ENCODE measurements at regions not wholly inside any gene's neighbourhood (a gene's known extent, or its start where the extent isn't known, plus 50 kb on each side); places are given as distances from the start of the nearest gene placed in this dataset.
A peak's percentile ranks its signal among the peaks of the same experiment; 100 is the strongest.

GRCh38 chr3:159896543-159896942 lies 92.1 kb upstream of the IL12A start:
- H3K4me3 ChIP-seq = no peak overlapping the region
- H3K27ac ChIP-seq = no peak overlapping the region
- peaks cover 0 to 3% (median 1%) of the 10 kb centered on the region in 4 donors for H3K4me1 ChIP-seq
- WGBS, 2 donors = 95 to 96% methylated on average over 1 of the region's 1 CpG
- TF ChIP-seq EP300 (IDR thresholded peaks at IDR 0.05) = no peak
- no peak for TF ChIP-seq CTCF (IDR thresholded peaks at IDR 0.05)
- TF ChIP-seq POLR2A (IDR thresholded peaks at IDR 0.05) = no peak
- TF ChIP-seq POLR2AphosphoS5 (IDR thresholded peaks at IDR 0.05) = no peak
- DNase-seq (no peak), ATAC-seq (ENCODE audit: low FRiP score in 2 of 2) (no peak)
- no peaks in the 10 kb centered on the region for H3K9me3 ChIP-seq
- H3K36me3 ChIP-seq = peaks cover 0 to 37% (median 0%) of the 10 kb centered on the region in 4 donors
- no peaks in the 10 kb centered on the region for H3K27me3 ChIP-seq

- 68 to 77% methylated on average over 5 of the region's 5 CpGs for WGBS, 2 donors
- Histone ChIP-seq H3K4me3 (no peak overlapping the region), H3K9me3 (no peaks in the 10 kb centered on the region), H3K4me1 (no peaks in the 10 kb centered on the region), H3K27me3 (no peaks in the 10 kb centered on the region), H3K36me3 (peaks cover 0 to 30% (median 0%) of the 10 kb centered on the region in 4 donors), H3K27ac (no peak overlapping the region)
- no peak for TF ChIP-seq POLR2A (IDR thresholded peaks at IDR 0.05)
- TF ChIP-seq EP300 (IDR thresholded peaks at IDR 0.05) = no peak
- no peak for TF ChIP-seq CTCF (IDR thresholded peaks at IDR 0.05)
- TF ChIP-seq POLR2AphosphoS5 (IDR thresholded peaks at IDR 0.05) = no peak
- ATAC-seq (ENCODE audit: low FRiP score in 2 of 2) = peak in 1 of 2 donors; percentile 56
- no peak for DNase-seq
These were observed 91.1 kb upstream of the IL12A start for GRCh38 chr3:159897331-159898075.

GRCh38 chr3:159898147-159898546 lies 90.5 kb upstream of the IL12A start:
- ATAC-seq (ENCODE audit: low FRiP score in 2 of 2) (no peak), DNase-seq (no peak)
- no peaks in the 10 kb centered on the region for H3K9me3 ChIP-seq
- H3K4me3 ChIP-seq = no peak overlapping the region
- H3K27ac ChIP-seq = no peak overlapping the region
- TF ChIP-seq EP300 (IDR thresholded peaks at IDR 0.05) (no peak), CTCF (IDR thresholded peaks at IDR 0.05) (no peak), POLR2A (IDR thresholded peaks at IDR 0.05) (no peak), POLR2AphosphoS5 (IDR thresholded peaks at IDR 0.05) (no peak)
- H3K27me3 ChIP-seq = no peaks in the 10 kb centered on the region
- WGBS, 2 donors = 83 to 92% methylated on average over 1 to 2 of the region's 2 CpGs
- H3K36me3 ChIP-seq = peaks cover 0 to 25% (median 0%) of the 10 kb centered on the region in 4 donors
- peaks cover 0 to 3% (median 0%) of the 10 kb centered on the region in 4 donors for H3K4me1 ChIP-seq

- Histone ChIP-seq H3K36me3 (peaks cover 0 to 17% (median 0%) of the 10 kb centered on the region in 4 donors), H3K27me3 (no peaks in the 10 kb centered on the region), H3K9me3 (no peaks in the 10 kb centered on the region), H3K4me3 (no peak overlapping the region), H3K27ac (no peak overlapping the region), H3K4me1 (peaks cover 0 to 3% (median 0%) of the 10 kb centered on the region in 4 donors)
- TF ChIP-seq POLR2AphosphoS5 (IDR thresholded peaks at IDR 0.05) (no peak), CTCF (IDR thresholded peaks at IDR 0.05) (no peak)
- no peak for DNase-seq
- WGBS, 2 donors = 80 to 84% methylated on average over 1 of the region's 1 CpG
- no peak for ATAC-seq (ENCODE audit: low FRiP score in 2 of 2)
These were observed 89.5 kb upstream of the IL12A start for GRCh38 chr3:159899166-159899565.
